Activated CD4-positive, alpha-beta T cell treated with anti-CD3 and anti-CD28 coated beads, Interleukin-2, amount 10 ng/mL, durations not matched to agents 24 days and 14 days (primary cell): ENCODE measurements at regions not wholly inside any gene's neighbourhood (a gene's known extent, or its start where the extent isn't known, plus 50 kb on each side); places are given as distances from the start of the nearest gene placed in this dataset.

Experiments used
- DNase-seq: peaks from one replicate; pipeline ENCODE4 v3.0.0; 2022
- H3K27ac Mint-ChIP-seq: one replicate; pipeline ENCODE4 v1.8.0; 2022; ENCODE audit warnings: mild to moderate bottlenecking, mixed read lengths
- H3K27me3 Mint-ChIP-seq: one replicate; pipeline ENCODE4 v1.8.0; 2022; ENCODE audit warnings: mixed read lengths
- H3K36me3 Mint-ChIP-seq: one replicate; pipeline ENCODE4 v1.8.0; 2022; ENCODE audit warnings: low read depth, mild to moderate bottlenecking, mixed read lengths
- H3K4me1 Mint-ChIP-seq: one replicate; pipeline ENCODE4 v1.8.0; 2021; ENCODE audit warnings: mixed read lengths
- H3K4me3 Mint-ChIP-seq: one replicate; pipeline ENCODE4 v1.8.0; 2022; ENCODE audit warnings: mild to moderate bottlenecking, moderate library complexity, mixed read lengths
- H3K9me3 Mint-ChIP-seq: one replicate; pipeline ENCODE4 v1.8.0; 2021; ENCODE audit warnings: mixed read lengths
- intact Hi-C: fragments of 100-400 bp; cut with micrococcal nuclease; formaldehyde crosslinking; loops from one replicate; pipeline ENCODE4 v1.15.1; 2023

- Mint-ChIP-seq H3K27ac (no peak overlapping the region), H3K4me1 (peaks cover 6% of the 10 kb centered on the region), H3K4me3 (no peak overlapping the region), H3K9me3 (peaks cover 8% of the 10 kb centered on the region), H3K27me3 (no peaks in the 10 kb centered on the region), H3K36me3 (no peaks in the 10 kb centered on the region)
- no peak for DNase-seq
- intact Hi-C loops = no loop called here
These were observed 310.7 kb downstream of the TNS1 start for GRCh38 chr2:217691920-217692666.

DNA sequence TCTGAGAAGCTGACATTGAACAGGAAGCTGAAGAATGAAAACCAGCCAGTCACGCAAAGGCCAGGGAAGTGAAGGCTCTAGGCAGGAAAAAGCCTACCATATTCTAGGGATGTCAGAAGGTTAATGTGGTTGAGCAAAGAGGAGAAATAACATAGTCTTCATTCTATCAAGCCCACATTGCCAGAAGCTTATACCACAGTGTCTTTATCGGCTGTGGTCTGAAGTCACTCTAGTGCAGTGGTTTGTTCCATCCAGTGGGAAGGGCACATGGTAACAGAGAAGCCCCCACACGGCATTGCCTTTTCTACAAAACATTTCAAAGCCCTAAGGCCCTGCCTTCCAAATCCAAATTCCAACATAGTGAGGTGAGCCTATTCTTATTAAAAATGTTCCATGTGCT is 311.3 kb downstream of the TNS1 start:
- Mint-ChIP-seq H3K4me1 (peaks cover 6% of the 10 kb centered on the region), H3K36me3 (no peaks in the 10 kb centered on the region), H3K9me3 (peaks cover 8% of the 10 kb centered on the region), H3K27me3 (no peaks in the 10 kb centered on the region), H3K4me3 (no peak overlapping the region), H3K27ac (no peak overlapping the region)
- intact Hi-C loops = no loop called here
- DNase-seq = no peak

DNA sequence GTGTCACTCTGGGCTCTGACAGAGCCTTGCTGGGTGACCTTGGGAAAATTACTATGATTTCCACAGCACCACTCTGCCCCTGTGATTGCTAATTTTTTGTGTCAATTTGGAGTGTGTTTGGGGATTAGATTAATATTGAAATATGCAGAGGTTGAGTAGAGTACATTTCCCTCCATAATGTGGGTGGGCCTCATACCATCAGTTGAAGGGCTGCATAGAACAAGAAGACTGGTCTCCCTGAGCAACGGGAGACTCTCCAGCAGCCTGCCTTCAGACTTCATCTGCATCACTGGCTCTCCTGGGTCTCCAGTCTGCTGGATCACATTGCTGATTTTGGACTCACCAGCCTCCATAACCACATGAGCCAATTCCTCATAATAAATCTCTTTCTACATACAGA is 313.7 kb downstream of the TNS1 start:
- H3K4me1 Mint-ChIP-seq = no peaks in the 10 kb centered on the region
- H3K27me3 Mint-ChIP-seq = peaks cover 2% of the 10 kb centered on the region
- intact Hi-C loops = no loop called here
- H3K36me3 Mint-ChIP-seq = no peaks in the 10 kb centered on the region
- H3K4me3 Mint-ChIP-seq = no peak overlapping the region
- DNase-seq = no peak
- no peak overlapping the region for H3K27ac Mint-ChIP-seq
- peaks cover 4% of the 10 kb centered on the region for H3K9me3 Mint-ChIP-seq

DNA sequence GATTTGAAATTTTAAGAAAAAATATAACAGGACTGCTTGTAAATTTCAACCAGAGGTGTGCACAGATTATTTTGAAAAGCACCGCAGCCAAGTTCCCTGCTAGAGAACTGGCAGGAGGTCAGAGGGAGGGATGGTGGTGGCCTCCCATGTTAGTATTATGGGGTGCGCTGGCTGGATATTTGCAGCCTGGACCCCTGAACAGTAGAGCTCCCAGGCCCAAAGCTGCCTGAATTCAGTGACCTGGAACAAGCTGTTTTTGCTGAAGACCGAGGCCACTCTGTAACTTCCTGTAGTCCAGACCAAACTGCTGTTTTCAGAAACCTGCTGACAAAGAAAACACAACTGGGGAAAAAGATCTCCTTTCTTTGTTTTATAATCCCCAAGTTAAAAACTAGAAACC is 314.3 kb downstream of the TNS1 start:
- intact Hi-C loops = no loop called here
- H3K36me3 Mint-ChIP-seq = no peaks in the 10 kb centered on the region
- DNase-seq = no peak
- H3K9me3 Mint-ChIP-seq = peaks cover 4% of the 10 kb centered on the region
- H3K4me1 Mint-ChIP-seq = no peaks in the 10 kb centered on the region
- H3K27ac Mint-ChIP-seq = no peak overlapping the region
- H3K4me3 Mint-ChIP-seq = no peak overlapping the region
- peaks cover 2% of the 10 kb centered on the region for H3K27me3 Mint-ChIP-seq

DNA sequence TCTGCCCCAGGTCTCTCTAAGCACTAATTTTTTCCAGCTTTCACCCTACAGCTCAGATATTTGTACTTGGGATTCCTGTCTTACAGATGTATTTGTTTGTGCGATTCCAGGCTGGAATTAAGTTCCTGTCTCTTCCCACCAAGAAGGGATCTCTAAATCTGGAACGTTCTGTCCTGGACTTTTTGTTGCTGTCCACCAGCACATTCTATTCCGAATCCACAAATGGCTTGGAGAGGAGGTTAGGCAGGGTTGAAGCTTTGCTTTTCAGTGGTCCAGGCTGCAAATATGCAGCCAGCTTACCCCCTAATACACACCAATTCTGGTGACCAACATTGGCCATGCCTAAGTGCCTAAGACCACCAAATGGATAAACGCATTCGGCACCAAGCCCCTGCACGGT is 315.0 kb downstream of the TNS1 start:
- Mint-ChIP-seq H3K4me1 (no peaks in the 10 kb centered on the region), H3K27ac (no peak overlapping the region), H3K27me3 (peaks cover 2% of the 10 kb centered on the region), H3K4me3 (no peak overlapping the region), H3K36me3 (no peaks in the 10 kb centered on the region), H3K9me3 (peaks cover 4% of the 10 kb centered on the region)
- DNase-seq = no peak
- intact Hi-C loops = no loop called here

DNA sequence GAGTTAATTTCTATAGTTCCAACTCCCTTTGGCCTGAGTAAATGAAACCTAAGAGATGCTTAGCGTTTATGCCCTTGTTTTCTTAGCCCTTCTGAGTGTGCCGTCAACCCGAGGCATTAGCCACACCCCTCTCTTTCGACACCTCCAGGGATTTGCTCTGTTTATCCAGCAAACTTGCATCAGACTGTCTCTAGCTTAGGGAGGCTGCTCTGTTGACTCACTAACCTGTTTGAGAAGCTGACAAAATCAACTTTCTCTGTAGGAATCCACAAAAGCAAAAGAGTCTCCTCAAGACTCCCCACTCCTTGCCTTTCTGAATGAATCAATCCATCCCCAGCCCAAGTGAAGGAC is 317.6 kb downstream of the TNS1 start:
- Mint-ChIP-seq H3K27ac (no peak overlapping the region), H3K4me1 (no peaks in the 10 kb centered on the region), H3K27me3 (peaks cover 2% of the 10 kb centered on the region), H3K9me3 (no peaks in the 10 kb centered on the region), H3K4me3 (no peak overlapping the region), H3K36me3 (no peaks in the 10 kb centered on the region)
- no peak for DNase-seq
- intact Hi-C loops = no loop called here

DNA sequence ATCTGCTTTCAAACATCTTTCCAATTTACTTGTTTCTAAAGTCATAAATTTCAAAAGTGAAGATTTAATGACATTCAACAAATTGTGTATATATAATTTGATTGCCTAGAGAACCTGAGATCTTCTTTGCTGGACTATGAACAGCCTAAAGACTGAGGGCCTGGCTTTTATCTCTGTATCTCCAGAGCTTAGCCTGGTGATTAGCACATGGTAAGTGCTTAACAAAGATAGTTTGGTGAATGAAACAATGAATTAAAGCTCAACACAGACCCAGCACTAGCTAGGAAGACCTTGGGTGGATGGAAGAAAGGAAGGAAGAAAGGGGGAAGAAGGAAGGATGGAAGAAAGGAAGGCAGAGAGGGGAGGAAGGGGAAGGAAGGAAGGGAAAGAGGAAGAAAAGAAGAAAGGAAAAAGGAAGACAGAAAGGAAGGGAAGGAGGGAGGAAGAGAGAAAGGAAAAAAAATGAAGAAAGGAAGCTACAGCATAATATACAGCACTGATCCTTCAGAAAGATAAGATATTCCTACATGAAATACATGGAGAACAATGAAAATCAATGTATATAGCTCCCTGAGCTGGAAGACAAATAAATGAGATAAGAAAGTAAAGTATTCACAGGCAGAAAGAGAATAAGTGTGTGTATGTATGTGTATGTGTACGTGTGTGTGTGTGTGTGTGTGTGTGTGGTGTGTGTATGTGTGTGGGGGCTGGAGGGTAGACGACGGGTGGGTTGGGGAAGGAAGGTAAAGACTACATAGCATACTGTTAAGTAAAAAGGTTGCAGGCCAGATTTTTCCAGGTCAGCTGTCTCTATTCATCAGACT is 318.2 kb downstream of the TNS1 start:
- H3K27ac Mint-ChIP-seq = no peak overlapping the region
- H3K4me1 Mint-ChIP-seq = no peaks in the 10 kb centered on the region
- intact Hi-C loops = no loop called here
- H3K36me3 Mint-ChIP-seq = no peaks in the 10 kb centered on the region
- H3K4me3 Mint-ChIP-seq = no peak overlapping the region
- no peaks in the 10 kb centered on the region for H3K9me3 Mint-ChIP-seq
- no peak for DNase-seq
- peaks cover 2% of the 10 kb centered on the region for H3K27me3 Mint-ChIP-seq

GRCh38 chr2:217683106-217683870 is 319.5 kb downstream of the TNS1 start:
- Mint-ChIP-seq H3K27me3 (peaks cover 2% of the 10 kb centered on the region), H3K27ac (no peak overlapping the region), H3K4me1 (no peaks in the 10 kb centered on the region), H3K4me3 (no peak overlapping the region), H3K9me3 (peaks cover 6% of the 10 kb centered on the region), H3K36me3 (no peaks in the 10 kb centered on the region)
- intact Hi-C loops = no loop called here
- DNase-seq = no peak

DNA sequence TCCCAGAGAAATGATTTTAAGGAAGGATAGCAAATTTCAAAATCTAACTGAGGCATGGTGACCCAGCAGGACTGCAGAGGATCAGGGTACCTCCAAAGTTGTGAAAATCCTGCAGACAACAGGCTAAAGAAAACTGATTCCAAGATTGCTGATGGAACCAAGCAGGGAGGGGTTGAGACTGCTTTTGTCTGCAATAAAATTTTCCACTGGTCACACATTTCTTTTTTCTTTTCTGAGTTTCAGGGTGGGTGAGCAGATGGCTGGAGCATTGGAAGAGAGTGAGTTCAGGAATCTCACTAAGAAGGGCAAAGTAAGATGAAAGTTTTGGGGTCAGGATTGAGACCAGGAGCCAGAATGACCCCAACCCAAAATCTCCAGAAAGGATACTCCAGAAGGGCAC is 321.0 kb downstream of the TNS1 start:
- intact Hi-C loops = no loop called here
- Mint-ChIP-seq H3K9me3 (peaks cover 14% of the 10 kb centered on the region), H3K27ac (no peak overlapping the region), H3K4me1 (no peaks in the 10 kb centered on the region), H3K4me3 (no peak overlapping the region), H3K36me3 (no peaks in the 10 kb centered on the region), H3K27me3 (peaks cover 2% of the 10 kb centered on the region)
- DNase-seq = no peak

DNA sequence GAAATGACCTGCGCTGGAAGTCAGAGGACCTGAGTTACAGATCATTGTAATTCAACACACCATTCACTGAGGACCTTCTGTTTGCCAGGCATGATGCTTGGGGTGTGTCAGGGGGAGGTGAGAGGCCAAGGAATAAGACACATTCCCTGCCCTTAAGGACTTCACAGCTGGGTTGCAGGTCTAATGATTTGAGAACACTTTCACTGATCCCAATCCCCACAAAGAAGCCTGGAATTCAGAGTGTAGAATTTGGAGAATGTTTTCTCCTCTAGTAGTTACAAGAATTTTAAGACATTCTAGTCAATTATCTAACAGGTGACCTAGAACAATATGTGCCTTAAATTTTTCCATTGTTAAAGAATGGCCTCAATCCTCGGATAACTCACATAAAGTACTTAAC is 322.4 kb downstream of the TNS1 start:
- peaks cover 14% of the 10 kb centered on the region for H3K9me3 Mint-ChIP-seq
- H3K4me3 Mint-ChIP-seq = no peak overlapping the region
- no peak for DNase-seq
- H3K4me1 Mint-ChIP-seq = no peaks in the 10 kb centered on the region
- no peak overlapping the region for H3K27ac Mint-ChIP-seq
- intact Hi-C loops = no loop called here
- no peaks in the 10 kb centered on the region for H3K27me3 Mint-ChIP-seq
- no peaks in the 10 kb centered on the region for H3K36me3 Mint-ChIP-seq

DNA sequence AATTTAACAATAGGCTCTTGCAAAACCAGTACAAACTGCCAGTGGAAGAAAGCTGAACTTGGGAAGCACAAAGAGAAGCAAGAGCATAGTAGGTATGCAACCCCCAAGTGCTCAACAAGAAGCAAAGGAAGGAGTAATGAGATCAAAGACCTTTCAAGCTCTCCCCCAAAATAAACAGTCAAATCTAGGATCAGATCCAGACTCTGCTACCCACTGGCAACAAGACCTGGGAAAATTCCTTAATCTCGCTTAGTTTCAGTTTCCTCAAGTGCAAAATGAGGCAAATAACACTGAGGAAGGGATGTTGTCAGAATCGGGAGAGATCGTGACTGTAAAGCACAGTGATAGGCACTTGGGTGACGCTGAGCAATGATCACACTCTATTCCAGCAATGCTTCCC is 329.2 kb downstream of the TNS1 start:
- Mint-ChIP-seq H3K9me3 (peaks cover 8% of the 10 kb centered on the region), H3K27ac (no peak overlapping the region), H3K36me3 (no peaks in the 10 kb centered on the region), H3K4me3 (no peak overlapping the region), H3K27me3 (no peaks in the 10 kb centered on the region), H3K4me1 (no peaks in the 10 kb centered on the region)
- no peak for DNase-seq
- intact Hi-C loops = no loop called here

DNA sequence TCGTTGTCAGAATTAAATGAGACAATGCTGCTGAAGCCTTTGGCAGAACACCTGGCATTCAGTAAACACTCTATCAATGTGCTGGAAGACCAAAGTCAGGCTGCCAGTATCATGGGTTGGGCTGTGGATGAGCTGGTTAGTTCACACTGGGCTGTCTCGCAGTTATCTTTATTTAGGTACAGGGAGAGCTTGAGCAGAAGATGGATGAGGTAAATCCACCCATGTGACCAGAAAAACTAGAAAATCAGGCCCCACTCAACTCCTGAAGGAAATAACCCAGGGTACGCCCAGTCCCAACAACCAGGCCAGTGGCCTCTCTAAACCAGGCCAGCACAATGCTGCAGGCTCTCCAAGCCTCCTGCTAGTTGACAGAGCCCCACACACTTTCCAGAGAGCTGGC is 330.3 kb downstream of the TNS1 start:
- H3K27ac Mint-ChIP-seq = no peak overlapping the region
- H3K27me3 Mint-ChIP-seq = no peaks in the 10 kb centered on the region
- H3K9me3 Mint-ChIP-seq = peaks cover 6% of the 10 kb centered on the region
- no peaks in the 10 kb centered on the region for H3K4me1 Mint-ChIP-seq
- H3K4me3 Mint-ChIP-seq = no peak overlapping the region
- H3K36me3 Mint-ChIP-seq = no peaks in the 10 kb centered on the region
- no peak for DNase-seq
- intact Hi-C loops = no loop called here

DNA sequence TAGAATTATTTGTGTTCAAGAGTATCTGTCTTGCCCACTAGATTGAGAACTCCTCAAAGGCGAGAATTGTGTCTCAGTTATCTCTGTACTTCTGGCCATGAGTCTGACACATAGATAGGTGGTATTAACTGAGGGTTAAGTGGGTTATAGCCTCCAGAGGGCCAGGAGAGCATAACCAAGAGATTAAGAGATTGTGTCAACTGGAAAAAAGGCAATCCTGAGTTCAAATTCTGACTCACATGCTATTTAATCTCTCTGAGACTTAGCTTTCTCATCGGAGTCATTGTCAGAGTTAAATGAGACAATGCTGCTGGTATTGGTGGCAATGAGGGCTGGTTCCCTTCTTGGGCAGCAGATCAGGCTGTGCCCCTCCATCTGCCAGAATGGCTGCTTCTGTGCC is 330.9 kb downstream of the TNS1 start:
- H3K4me3 Mint-ChIP-seq = no peak overlapping the region
- H3K27ac Mint-ChIP-seq = no peak overlapping the region
- intact Hi-C loops = no loop called here
- no peak for DNase-seq
- no peaks in the 10 kb centered on the region for H3K36me3 Mint-ChIP-seq
- no peaks in the 10 kb centered on the region for H3K4me1 Mint-ChIP-seq
- H3K27me3 Mint-ChIP-seq = no peaks in the 10 kb centered on the region
- peaks cover 3% of the 10 kb centered on the region for H3K9me3 Mint-ChIP-seq

DNA sequence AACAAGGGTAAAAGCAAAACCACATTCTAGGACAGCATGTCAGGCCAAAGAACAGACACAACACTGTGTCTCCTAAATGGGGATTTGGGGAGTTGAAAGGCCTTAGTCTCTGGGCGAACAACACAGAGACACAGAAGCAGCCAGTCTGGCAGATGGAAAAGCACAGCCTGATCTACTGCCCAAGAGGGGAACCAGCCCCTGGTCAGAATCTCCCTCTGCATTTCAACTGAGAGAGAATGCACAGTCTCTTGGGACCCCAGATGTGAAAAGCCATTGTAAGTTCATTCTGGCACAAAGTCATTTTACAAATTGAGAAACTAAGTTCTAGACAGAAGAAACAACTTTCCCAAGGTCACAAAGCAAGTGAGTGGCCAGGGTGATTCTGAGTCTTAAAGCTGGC is 331.7 kb downstream of the TNS1 start:
- peaks cover 3% of the 10 kb centered on the region for H3K9me3 Mint-ChIP-seq
- no peak for DNase-seq
- intact Hi-C loops = no loop called here
- H3K27ac Mint-ChIP-seq = no peak overlapping the region
- no peaks in the 10 kb centered on the region for H3K36me3 Mint-ChIP-seq
- no peaks in the 10 kb centered on the region for H3K27me3 Mint-ChIP-seq
- no peak overlapping the region for H3K4me3 Mint-ChIP-seq
- H3K4me1 Mint-ChIP-seq = peaks cover 2% of the 10 kb centered on the region
